HG02763 (cell line): ENCODE measurements at regions not wholly inside any gene's neighbourhood (a gene's known extent, or its start where the extent isn't known, plus 50 kb on each side); places are given as distances from the start of the nearest gene placed in this dataset.
"Not testable (repeated sequence)": the region's sequence is repeated elsewhere in the genome, so short reads cannot be mapped to it uniquely, and the experiment has no call there.

Source experiments
- ATAC-seq: cut with Tn5 transposase; IDR thresholded peaks from one replicate; pipeline ENCODE4 v1.9.1; 2021; ENCODE audit warnings: mild to moderate bottlenecking, moderate library complexity; ENCODE audit not compliant: unreplicated experiment

- ATAC-seq = no peak
Observed at GRCh38 chr1:102821707-102822106, 286.6 kb downstream of the COL11A1 start.

- ATAC-seq = no peak
Observed at GRCh38 chr1:102800406-102800805, 307.9 kb downstream of the COL11A1 start.

GRCh38 chr1:102799496-102799895 lies 308.8 kb downstream of the COL11A1 start:
- no peak for ATAC-seq

GRCh38 chr1:102798718-102799117 lies 309.6 kb downstream of the COL11A1 start:
- no peak for ATAC-seq

GRCh38 chr1:102796429-102796828 lies 311.9 kb downstream of the COL11A1 start:
- ATAC-seq = no peak

GRCh38 chr1:102790997-102791396 lies 317.3 kb downstream of the COL11A1 start:
- ATAC-seq = no peak

- ATAC-seq = not testable (repeated sequence)
Observed at GRCh38 chr1:102789951-102790350, 318.4 kb downstream of the COL11A1 start.

GRCh38 chr1:102783487-102783886 lies 324.8 kb downstream of the COL11A1 start:
- no peak for ATAC-seq

- ATAC-seq = no peak
Observed at GRCh38 chr1:102782144-102782543, 326.2 kb downstream of the COL11A1 start.

- no peak for ATAC-seq
Observed at GRCh38 chr1:102776071-102776470, 332.3 kb downstream of the COL11A1 start.

GRCh38 chr1:102772831-102773230 lies 335.5 kb downstream of the COL11A1 start:
- ATAC-seq = no peak

GRCh38 chr1:102758418-102758817 lies 349.9 kb downstream of the COL11A1 start:
- ATAC-seq = no peak

GRCh38 chr1:102757363-102757762 lies 351.0 kb downstream of the COL11A1 start:
- ATAC-seq = no peak

GRCh38 chr1:102751111-102751510 lies 357.2 kb downstream of the COL11A1 start:
- ATAC-seq = no peak

- ATAC-seq = no peak
Observed at GRCh38 chr1:102742426-102742825, 365.9 kb downstream of the COL11A1 start.

GRCh38 chr1:102733491-102734236 lies 374.7 kb downstream of the COL11A1 start:
- no peak for ATAC-seq

GRCh38 chr1:102732927-102733326 lies 375.4 kb downstream of the COL11A1 start:
- no peak for ATAC-seq

- no peak for ATAC-seq
Observed at GRCh38 chr1:102726417-102726816, 381.9 kb downstream of the COL11A1 start.

- no peak for ATAC-seq
Observed at GRCh38 chr1:102724741-102725140, 383.6 kb downstream of the COL11A1 start.

GRCh38 chr1:102715150-102715549 lies 393.2 kb downstream of the COL11A1 start:
- no peak for ATAC-seq

- no peak for ATAC-seq
Observed at GRCh38 chr1:102699524-102699923, 408.8 kb downstream of the COL11A1 start.

- ATAC-seq = no peak
Observed at GRCh38 chr1:102693345-102693744, 415.0 kb downstream of the COL11A1 start.

GRCh38 chr1:102691592-102692090 lies 416.7 kb downstream of the COL11A1 start:
- ATAC-seq = no peak
